Fibroblast of lung (primary cell): ENCODE measurements at regions not wholly inside any gene's neighbourhood (a gene's known extent, or its start where the extent isn't known, plus 50 kb on each side); places are given as distances from the start of the nearest gene placed in this dataset.

Experiments
- EZH2 ChIP-seq: IDR thresholded peaks from 2 replicates; pipeline ENCODE4 v1.5.1; 2012; ENCODE audit warnings: low read length, control low read depth, mild to moderate bottlenecking; ENCODE audit errors: missing control alignments
- TF ChIP-seq, protein P1 (sequence below), 2 donors: IDR thresholded peaks in 1 of 2; conservative IDR thresholded peaks in 1 of 2; 1 replicate in 1 of 2; 2 replicates in 1 of 2; pipeline ENCODE4 v1.5.1; 2011 to 2012; ENCODE audit warnings: low read length in 2 of 2, control low read depth in 1 of 2, inconsistent platforms in 1 of 2, low read depth in 1 of 2, mild to moderate bottlenecking in 1 of 2

DNA sequence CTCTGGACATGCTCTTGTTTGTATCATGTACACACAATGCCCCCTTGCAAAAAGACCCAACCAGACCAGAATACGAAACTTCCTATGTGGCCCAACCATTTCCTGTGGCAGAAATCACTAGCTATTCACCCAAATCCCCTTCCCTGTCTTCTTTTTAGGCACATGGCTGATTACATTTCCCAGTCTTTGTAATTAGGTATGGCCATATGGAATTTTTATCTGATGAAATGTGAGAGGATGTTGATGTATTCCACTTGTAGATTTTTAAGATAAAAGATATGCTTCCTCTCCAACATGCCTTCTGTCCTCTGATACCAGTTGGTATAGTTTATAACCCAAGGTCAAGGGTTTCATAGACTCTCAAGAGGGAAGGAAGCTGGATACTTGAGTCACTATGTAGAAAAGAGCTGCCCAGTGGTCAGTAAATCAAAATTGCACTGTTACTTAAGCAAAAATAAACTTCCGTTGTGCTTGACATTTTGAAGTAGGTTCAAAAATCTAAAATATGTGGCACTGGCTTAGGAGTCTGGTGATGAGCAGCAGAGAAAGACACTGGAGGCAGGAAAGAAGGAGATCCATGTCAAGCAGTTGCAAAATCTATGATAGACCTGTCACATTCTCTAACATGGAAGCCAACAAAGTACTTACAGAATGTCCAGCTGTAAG, 297.4 kb downstream of the SMAD2 start:
- TF ChIP-seq, protein P1, sequence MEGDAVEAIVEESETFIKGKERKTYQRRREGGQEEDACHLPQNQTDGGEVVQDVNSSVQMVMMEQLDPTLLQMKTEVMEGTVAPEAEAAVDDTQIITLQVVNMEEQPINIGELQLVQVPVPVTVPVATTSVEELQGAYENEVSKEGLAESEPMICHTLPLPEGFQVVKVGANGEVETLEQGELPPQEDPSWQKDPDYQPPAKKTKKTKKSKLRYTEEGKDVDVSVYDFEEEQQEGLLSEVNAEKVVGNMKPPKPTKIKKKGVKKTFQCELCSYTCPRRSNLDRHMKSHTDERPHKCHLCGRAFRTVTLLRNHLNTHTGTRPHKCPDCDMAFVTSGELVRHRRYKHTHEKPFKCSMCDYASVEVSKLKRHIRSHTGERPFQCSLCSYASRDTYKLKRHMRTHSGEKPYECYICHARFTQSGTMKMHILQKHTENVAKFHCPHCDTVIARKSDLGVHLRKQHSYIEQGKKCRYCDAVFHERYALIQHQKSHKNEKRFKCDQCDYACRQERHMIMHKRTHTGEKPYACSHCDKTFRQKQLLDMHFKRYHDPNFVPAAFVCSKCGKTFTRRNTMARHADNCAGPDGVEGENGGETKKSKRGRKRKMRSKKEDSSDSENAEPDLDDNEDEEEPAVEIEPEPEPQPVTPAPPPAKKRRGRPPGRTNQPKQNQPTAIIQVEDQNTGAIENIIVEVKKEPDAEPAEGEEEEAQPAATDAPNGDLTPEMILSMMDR (conservative IDR thresholded peaks at IDR 0.05 in 1 of 2, IDR thresholded peaks at IDR 0.05 in 1 of 2; ENCODE audit: low read depth in 1 of 2, low read length in 2 of 2) = no peak
- TF ChIP-seq EZH2 = no peak
